ENCODE measurements at regions not wholly inside any gene's neighbourhood (a gene's known extent, or its start where the extent isn't known, plus 50 kb on each side); places are given as distances from the start of the nearest gene placed in this dataset.
"Not testable (repeated sequence)": the region's sequence is repeated elsewhere in the genome, so short reads cannot be mapped to it uniquely, and the experiment has no call there.

DNA sequence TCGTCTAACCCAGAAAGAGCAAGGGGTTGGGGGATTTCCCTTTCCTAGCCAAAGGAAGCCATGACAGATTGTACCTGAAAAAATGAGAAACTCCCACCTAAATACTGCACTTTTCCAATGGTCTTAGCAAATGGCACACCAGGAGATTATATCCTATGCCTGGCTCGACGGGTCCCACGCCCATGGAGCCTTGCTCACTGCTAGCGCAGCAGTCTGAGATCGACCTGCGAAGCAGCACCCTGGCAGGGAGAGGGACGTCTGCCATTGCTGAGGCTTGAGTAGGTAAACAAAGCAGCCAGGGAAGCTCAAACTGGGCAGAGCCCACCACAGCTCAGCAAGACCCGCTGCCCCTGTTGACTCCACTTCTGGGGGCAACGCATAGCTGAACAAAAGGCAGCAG is 89.9 kb downstream of the MTERF1 start:
- TF ChIP-seq, protein P1, sequence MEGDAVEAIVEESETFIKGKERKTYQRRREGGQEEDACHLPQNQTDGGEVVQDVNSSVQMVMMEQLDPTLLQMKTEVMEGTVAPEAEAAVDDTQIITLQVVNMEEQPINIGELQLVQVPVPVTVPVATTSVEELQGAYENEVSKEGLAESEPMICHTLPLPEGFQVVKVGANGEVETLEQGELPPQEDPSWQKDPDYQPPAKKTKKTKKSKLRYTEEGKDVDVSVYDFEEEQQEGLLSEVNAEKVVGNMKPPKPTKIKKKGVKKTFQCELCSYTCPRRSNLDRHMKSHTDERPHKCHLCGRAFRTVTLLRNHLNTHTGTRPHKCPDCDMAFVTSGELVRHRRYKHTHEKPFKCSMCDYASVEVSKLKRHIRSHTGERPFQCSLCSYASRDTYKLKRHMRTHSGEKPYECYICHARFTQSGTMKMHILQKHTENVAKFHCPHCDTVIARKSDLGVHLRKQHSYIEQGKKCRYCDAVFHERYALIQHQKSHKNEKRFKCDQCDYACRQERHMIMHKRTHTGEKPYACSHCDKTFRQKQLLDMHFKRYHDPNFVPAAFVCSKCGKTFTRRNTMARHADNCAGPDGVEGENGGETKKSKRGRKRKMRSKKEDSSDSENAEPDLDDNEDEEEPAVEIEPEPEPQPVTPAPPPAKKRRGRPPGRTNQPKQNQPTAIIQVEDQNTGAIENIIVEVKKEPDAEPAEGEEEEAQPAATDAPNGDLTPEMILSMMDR (conservative IDR thresholded peaks at IDR 0.05; ENCODE audit: low read length) = not testable (repeated sequence)
- TF ChIP-seq EZH2phosphoT487 (IDR thresholded peaks at IDR 0.05; ENCODE audit: borderline replicate concordance) = not testable (repeated sequence)
